ENCODE measurements at regions not wholly inside any gene's neighbourhood (a gene's known extent, or its start where the extent isn't known, plus 50 kb on each side); places are given as distances from the start of the nearest gene placed in this dataset.

DNA sequence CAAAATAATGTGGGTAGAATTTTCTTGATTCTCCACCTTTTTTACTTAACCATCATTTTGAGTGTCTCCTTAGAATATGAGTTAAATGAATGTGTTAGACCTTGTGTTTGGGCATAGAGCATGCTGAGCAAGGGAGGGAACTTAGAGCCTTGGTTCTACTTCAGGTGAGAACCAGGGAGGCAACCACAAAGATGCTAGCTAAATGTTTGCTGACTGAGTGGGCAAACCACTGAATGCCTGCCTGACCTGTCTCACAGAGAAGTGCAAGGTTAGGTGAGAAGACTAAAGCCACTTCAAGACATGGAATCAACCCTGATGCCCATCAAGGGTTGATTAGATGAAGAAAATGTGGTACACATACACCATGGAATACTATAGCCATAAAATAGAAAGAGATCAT is 242.6 kb upstream of the ZNF32 start:
- no peak overlapping the region for H3K9ac ChIP-seq (ENCODE audit: control insufficient read depth, extremely low read depth, insufficient read depth, low read length)
- H3K4me2 ChIP-seq (ENCODE audit: control insufficient read depth, extremely low read depth, insufficient read depth, low read depth, low read length), result no peak overlapping the region
- no peaks in the 10 kb centered on the region for H3K4me1 ChIP-seq (ENCODE audit: control insufficient read depth, extremely low read depth, insufficient read depth, low read length)
- H3K36me3 ChIP-seq (ENCODE audit: control insufficient read depth in 2 of 2, extremely low read depth in 1 of 2, insufficient read depth in 2 of 2, low read length in 2 of 2), result no peaks in the 10 kb centered on the region
- no peaks in the 10 kb centered on the region for H3K79me2 ChIP-seq (ENCODE audit: control insufficient read depth, insufficient read depth, low read length)
- no peaks in the 10 kb centered on the region for H4K20me1 ChIP-seq (ENCODE audit: control insufficient read depth, extremely low read depth, insufficient read depth, low read length)
- H3K27me3 ChIP-seq (ENCODE audit: control insufficient read depth, extremely low read depth, insufficient read depth, low read length), result no peaks in the 10 kb centered on the region
- H3K9me1 ChIP-seq (ENCODE audit: control insufficient read depth, extremely low read depth, insufficient read depth, low read length), result no peaks in the 10 kb centered on the region
- no peak overlapping the region for H3K27ac ChIP-seq (ENCODE audit: control insufficient read depth, insufficient read depth, low read length)
- dilution Hi-C loops (cut with MboI; ENCODE audit: extremely low pct_ligation_motif_present, low sequenced_read_pairs), result no loop called here
- no peak overlapping the region for H2AFZ ChIP-seq (ENCODE audit: control insufficient read depth, low read length)
- H3K4me3 ChIP-seq (ENCODE audit: control insufficient read depth in 2 of 3, extremely low read depth in 1 of 3, insufficient read depth in 2 of 3, low read depth in 1 of 3, low read length in 3 of 3), result no peak overlapping the region
- no peaks in the 10 kb centered on the region for H3K9me3 ChIP-seq (ENCODE audit: control insufficient read depth, low read depth, low read length)
- no peak for FAIRE-seq
- DNase-seq (ENCODE audit: low read depth, low spot score), result no peak
- TF ChIP-seq, protein P1, sequence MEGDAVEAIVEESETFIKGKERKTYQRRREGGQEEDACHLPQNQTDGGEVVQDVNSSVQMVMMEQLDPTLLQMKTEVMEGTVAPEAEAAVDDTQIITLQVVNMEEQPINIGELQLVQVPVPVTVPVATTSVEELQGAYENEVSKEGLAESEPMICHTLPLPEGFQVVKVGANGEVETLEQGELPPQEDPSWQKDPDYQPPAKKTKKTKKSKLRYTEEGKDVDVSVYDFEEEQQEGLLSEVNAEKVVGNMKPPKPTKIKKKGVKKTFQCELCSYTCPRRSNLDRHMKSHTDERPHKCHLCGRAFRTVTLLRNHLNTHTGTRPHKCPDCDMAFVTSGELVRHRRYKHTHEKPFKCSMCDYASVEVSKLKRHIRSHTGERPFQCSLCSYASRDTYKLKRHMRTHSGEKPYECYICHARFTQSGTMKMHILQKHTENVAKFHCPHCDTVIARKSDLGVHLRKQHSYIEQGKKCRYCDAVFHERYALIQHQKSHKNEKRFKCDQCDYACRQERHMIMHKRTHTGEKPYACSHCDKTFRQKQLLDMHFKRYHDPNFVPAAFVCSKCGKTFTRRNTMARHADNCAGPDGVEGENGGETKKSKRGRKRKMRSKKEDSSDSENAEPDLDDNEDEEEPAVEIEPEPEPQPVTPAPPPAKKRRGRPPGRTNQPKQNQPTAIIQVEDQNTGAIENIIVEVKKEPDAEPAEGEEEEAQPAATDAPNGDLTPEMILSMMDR (optimal IDR thresholded peaks at IDR 0.05 in 1 of 3, IDR thresholded peaks at IDR 0.05 in 1 of 3, conservative IDR thresholded peaks at IDR 0.05 in 1 of 3; ENCODE audit: extremely low read depth in 1 of 3, insufficient read depth in 2 of 3, low read length in 3 of 3), result no peak
- no peak for TF ChIP-seq EZH2 (IDR thresholded peaks at IDR 0.05; ENCODE audit: low read length)

- Histone ChIP-seq H3K4me1 (ENCODE audit: control insufficient read depth, extremely low read depth, insufficient read depth, low read length) (no peaks in the 10 kb centered on the region), H4K20me1 (ENCODE audit: control insufficient read depth, extremely low read depth, insufficient read depth, low read length) (no peaks in the 10 kb centered on the region), H3K36me3 (ENCODE audit: control insufficient read depth in 2 of 2, extremely low read depth in 1 of 2, insufficient read depth in 2 of 2, low read length in 2 of 2) (no peaks in the 10 kb centered on the region), H3K9me3 (ENCODE audit: control insufficient read depth, low read depth, low read length) (no peaks in the 10 kb centered on the region), H3K27me3 (ENCODE audit: control insufficient read depth, extremely low read depth, insufficient read depth, low read length) (no peaks in the 10 kb centered on the region), H2AFZ (ENCODE audit: control insufficient read depth, low read length) (no peak overlapping the region), H3K9ac (ENCODE audit: control insufficient read depth, extremely low read depth, insufficient read depth, low read length) (no peak overlapping the region), H3K4me3 (ENCODE audit: control insufficient read depth in 2 of 3, extremely low read depth in 1 of 3, insufficient read depth in 2 of 3, low read depth in 1 of 3, low read length in 3 of 3) (no peak overlapping the region), H3K9me1 (ENCODE audit: control insufficient read depth, extremely low read depth, insufficient read depth, low read length) (no peaks in the 10 kb centered on the region), H3K4me2 (ENCODE audit: control insufficient read depth, extremely low read depth, insufficient read depth, low read depth, low read length) (no peak overlapping the region), H3K27ac (ENCODE audit: control insufficient read depth, insufficient read depth, low read length) (no peak overlapping the region), H3K79me2 (ENCODE audit: control insufficient read depth, insufficient read depth, low read length) (no peaks in the 10 kb centered on the region)
- TF ChIP-seq, protein P1 (optimal IDR thresholded peaks at IDR 0.05 in 1 of 3, IDR thresholded peaks at IDR 0.05 in 1 of 3, conservative IDR thresholded peaks at IDR 0.05 in 1 of 3; ENCODE audit: extremely low read depth in 1 of 3, insufficient read depth in 2 of 3, low read length in 3 of 3), result no peak
- TF ChIP-seq EZH2 (IDR thresholded peaks at IDR 0.05; ENCODE audit: low read length), result no peak
- dilution Hi-C loops (cut with MboI; ENCODE audit: extremely low pct_ligation_motif_present, low sequenced_read_pairs), result no loop called here
- DNase-seq (ENCODE audit: low read depth, low spot score) (no peak), FAIRE-seq (no peak)
Observed at GRCh38 chr10:43890124-43890523, 241.4 kb upstream of the ZNF32 start.
